Activated gamma-delta T cell (primary cell): ENCODE measurements at regions not wholly inside any gene's neighbourhood (a gene's known extent, or its start where the extent isn't known, plus 50 kb on each side); places are given as distances from the start of the nearest gene placed in this dataset.

Experiments used
- DNase-seq: peaks from one replicate; lab custom pipeline; 2025; lab: John Stamatoyannopoulos, UW

GRCh38 chr7:84548366-84549365, 354.1 kb upstream of the SEMA3A start:
- no peak for DNase-seq

- no peak for DNase-seq
Measured at GRCh38 chr7:84547331-84547730, 352.7 kb upstream of the SEMA3A start.

- DNase-seq: no peak
Measured at GRCh38 chr7:84546403-84546802, 351.8 kb upstream of the SEMA3A start.

- DNase-seq: no peak
Measured at GRCh38 chr7:84538268-84538667, 343.7 kb upstream of the SEMA3A start.

- no peak for DNase-seq
Measured at GRCh38 chr7:84536271-84536870, 341.8 kb upstream of the SEMA3A start.

- DNase-seq: no peak
Measured at GRCh38 chr7:84535580-84536270, 341.1 kb upstream of the SEMA3A start.

GRCh38 chr7:84533182-84533581, 338.6 kb upstream of the SEMA3A start:
- DNase-seq: no peak

- DNase-seq: no peak
Measured at GRCh38 chr7:84532196-84532595, 337.6 kb upstream of the SEMA3A start.

- DNase-seq: no peak
Measured at GRCh38 chr7:84529480-84530205, 335.1 kb upstream of the SEMA3A start.

- no peak for DNase-seq
Measured at GRCh38 chr7:84528756-84529479, 334.3 kb upstream of the SEMA3A start.

- no peak for DNase-seq
Measured at GRCh38 chr7:84524714-84525694, 330.4 kb upstream of the SEMA3A start.

- DNase-seq: no peak
Measured at GRCh38 chr7:84513061-84513460, 318.5 kb upstream of the SEMA3A start.

GRCh38 chr7:84512055-84512454, 317.5 kb upstream of the SEMA3A start:
- DNase-seq: no peak

GRCh38 chr7:84510505-84510904, 315.9 kb upstream of the SEMA3A start:
- no peak for DNase-seq

GRCh38 chr7:84509522-84509921, 314.9 kb upstream of the SEMA3A start:
- DNase-seq: no peak

GRCh38 chr7:84508606-84509005, 314.0 kb upstream of the SEMA3A start:
- DNase-seq: no peak

- DNase-seq: no peak
Measured at GRCh38 chr7:84507529-84507928, 312.9 kb upstream of the SEMA3A start.

GRCh38 chr7:84506151-84506550, 311.6 kb upstream of the SEMA3A start:
- no peak for DNase-seq

- DNase-seq: no peak
Measured at GRCh38 chr7:84502239-84502638, 307.6 kb upstream of the SEMA3A start.

- DNase-seq: no peak
Measured at GRCh38 chr7:84497873-84498272, 303.3 kb upstream of the SEMA3A start.
